CD14-positive monocyte (primary cell): ENCODE measurements at regions not wholly inside any gene's neighbourhood (a gene's known extent, or its start where the extent isn't known, plus 50 kb on each side); places are given as distances from the start of the nearest gene placed in this dataset.
A peak's percentile ranks its signal among the peaks of the same experiment; 100 is the strongest.

Experiments
- DNase-seq, 3 donors: peaks; one replicate each; pipeline ENCODE4 v3.0.0-alpha.2; 2011 to 2022
- H2AFZ ChIP-seq: 2 replicates; pipeline ENCODE4 v1.6.0; 2012; ENCODE audit warnings: mild to moderate bottlenecking, low read depth, low read length, inconsistent platforms; ENCODE audit not compliant: insufficient read depth, poor library complexity, severe bottlenecking
- H3K27ac ChIP-seq, 2 donors: 1 replicate in 1 of 2; 2 replicates in 1 of 2; pipeline ENCODE4 v1.5.1; 2012 to 2013; ENCODE audit warnings: low read length in 2 of 2, control low read depth in 1 of 2, inconsistent platforms in 1 of 2, low read depth in 1 of 2, mild to moderate bottlenecking in 1 of 2
- H3K27me3 ChIP-seq, 2 donors: one replicate each; pipeline versions ENCODE4 v1.6.0 to v1.6.1; 2011 to 2013; ENCODE audit warnings: low read length in 2 of 2; ENCODE audit not compliant: control insufficient read depth in 2 of 2, insufficient read depth in 2 of 2
- H3K36me3 ChIP-seq, 2 donors: replicated peaks in 1 of 2; 1 replicate in 1 of 2; 2 replicates in 1 of 2; pipeline versions ENCODE4 v1.5.1 to v1.6.1; 2012 to 2013; ENCODE audit warnings: low read length in 2 of 2, control low read depth in 1 of 2, inconsistent platforms in 1 of 2, mild to moderate bottlenecking in 1 of 2; ENCODE audit not compliant: insufficient read depth in 2 of 2, control insufficient read depth in 1 of 2
- H3K4me1 ChIP-seq, 2 donors: 1 replicate in 1 of 2; 2 replicates in 1 of 2; pipeline versions ENCODE4 v1.5.1 to v1.6.1; 2012 to 2013; ENCODE audit warnings: low read length in 2 of 2, control low read depth in 1 of 2, inconsistent platforms in 1 of 2, mild to moderate bottlenecking in 1 of 2, moderate library complexity in 1 of 2; ENCODE audit not compliant: insufficient read depth in 2 of 2, control insufficient read depth in 1 of 2
- H3K4me2 ChIP-seq: replicated peaks from 2 replicates; pipeline ENCODE3; 2012; ENCODE audit warnings: low read length, moderate library complexity, mild to moderate bottlenecking; ENCODE audit not compliant: poor library complexity, severe bottlenecking; ENCODE audit errors: extremely low read depth
- H3K4me3 ChIP-seq, 3 experiments: fragments of 200-600 bp in 1 of 3; sonication (generic) in 1 of 3; replicated peaks in 1 of 3; 1 replicate in 2 of 3; 2 replicates in 1 of 3; pipeline ENCODE4 v1.5.1; 2011 to 2013; ENCODE audit warnings: low read length in 3 of 3, mild to moderate bottlenecking in 3 of 3, control low read depth in 2 of 3, low read depth in 2 of 3, inconsistent platforms in 1 of 3, moderate library complexity in 1 of 3
- H3K79me2 ChIP-seq: 2 replicates; pipeline ENCODE4 v1.6.0; 2012; ENCODE audit warnings: mild to moderate bottlenecking, control low read depth, inconsistent platforms, low read length, moderate library complexity; ENCODE audit not compliant: insufficient read depth
- H3K9ac ChIP-seq: 2 replicates; pipeline ENCODE4 v1.6.0; 2017; ENCODE audit warnings: low read length, mild to moderate bottlenecking; ENCODE audit not compliant: insufficient read depth, poor library complexity, severe bottlenecking
- H3K9me3 ChIP-seq, 2 donors: replicated peaks in 1 of 2; 1 replicate in 1 of 2; 2 replicates in 1 of 2; pipeline versions ENCODE4 v1.5.1 to v1.6.1; 2012 to 2013; ENCODE audit warnings: low read length in 2 of 2, control low read depth in 1 of 2; ENCODE audit not compliant: control insufficient read depth in 1 of 2, insufficient read depth in 1 of 2
- H4K20me1 ChIP-seq: 2 replicates; pipeline ENCODE4 v1.6.0; 2012; ENCODE audit warnings: mild to moderate bottlenecking, low read length, control low read depth, moderate library complexity; ENCODE audit not compliant: insufficient read depth
- H3K27ac Mint-ChIP-seq, 7 donors: one replicate each; pipeline ENCODE4 v1.8.0; 2020; ENCODE audit warnings: mild to moderate bottlenecking in 7 of 7, mixed read lengths in 7 of 7, moderate library complexity in 6 of 7, inconsistent platforms in 2 of 7
- H3K27me3 Mint-ChIP-seq, 3 donors: one replicate each; pipeline ENCODE4 v1.8.0; 2021 to 2022; ENCODE audit warnings: low read depth in 3 of 3, mild to moderate bottlenecking in 3 of 3, mixed read lengths in 3 of 3, moderate library complexity in 3 of 3, inconsistent platforms in 1 of 3
- H3K36me3 Mint-ChIP-seq, 2 donors: one replicate each; pipeline ENCODE4 v1.8.0; 2020; ENCODE audit warnings: mixed read lengths in 2 of 2, inconsistent platforms in 1 of 2, mild to moderate bottlenecking in 1 of 2
- H3K4me1 Mint-ChIP-seq: one replicate; pipeline ENCODE4 v1.8.0; 2020; ENCODE audit warnings: mild to moderate bottlenecking, mixed read lengths
- H3K4me3 Mint-ChIP-seq, 2 donors: one replicate each; pipeline ENCODE4 v1.8.0; 2020; ENCODE audit warnings: mild to moderate bottlenecking in 2 of 2, mixed read lengths in 2 of 2, moderate library complexity in 1 of 2
- H3K9me3 Mint-ChIP-seq, 7 donors: one replicate each; pipeline ENCODE4 v1.8.0; 2020 to 2022; ENCODE audit warnings: mixed read lengths in 7 of 7, mild to moderate bottlenecking in 6 of 7, moderate library complexity in 6 of 7, inconsistent platforms in 2 of 7
- WGBS: methylation state at CpG from one replicate; pipeline ENCODE4 v1.1.5; 2013; ENCODE audit warnings: missing lambda C conversion rate; ENCODE audit not compliant: insufficient coverage; 5-methylcytosine and 5-hydroxymethylcytosine counted together
- intact Hi-C, 2 donors: fragments of 100-400 bp; cut with micrococcal nuclease; formaldehyde crosslinking; loops; one replicate each; pipeline versions ENCODE4 v1.15.0 to v1.15.1; 2023
- TF ChIP-seq, protein P1 (sequence below): fragments of 200-600 bp; IDR thresholded peaks from one replicate; pipeline ENCODE4 v1.8.0; 2022; ENCODE audit warnings: antibody characterized with exemption, mild to moderate bottlenecking

DNA sequence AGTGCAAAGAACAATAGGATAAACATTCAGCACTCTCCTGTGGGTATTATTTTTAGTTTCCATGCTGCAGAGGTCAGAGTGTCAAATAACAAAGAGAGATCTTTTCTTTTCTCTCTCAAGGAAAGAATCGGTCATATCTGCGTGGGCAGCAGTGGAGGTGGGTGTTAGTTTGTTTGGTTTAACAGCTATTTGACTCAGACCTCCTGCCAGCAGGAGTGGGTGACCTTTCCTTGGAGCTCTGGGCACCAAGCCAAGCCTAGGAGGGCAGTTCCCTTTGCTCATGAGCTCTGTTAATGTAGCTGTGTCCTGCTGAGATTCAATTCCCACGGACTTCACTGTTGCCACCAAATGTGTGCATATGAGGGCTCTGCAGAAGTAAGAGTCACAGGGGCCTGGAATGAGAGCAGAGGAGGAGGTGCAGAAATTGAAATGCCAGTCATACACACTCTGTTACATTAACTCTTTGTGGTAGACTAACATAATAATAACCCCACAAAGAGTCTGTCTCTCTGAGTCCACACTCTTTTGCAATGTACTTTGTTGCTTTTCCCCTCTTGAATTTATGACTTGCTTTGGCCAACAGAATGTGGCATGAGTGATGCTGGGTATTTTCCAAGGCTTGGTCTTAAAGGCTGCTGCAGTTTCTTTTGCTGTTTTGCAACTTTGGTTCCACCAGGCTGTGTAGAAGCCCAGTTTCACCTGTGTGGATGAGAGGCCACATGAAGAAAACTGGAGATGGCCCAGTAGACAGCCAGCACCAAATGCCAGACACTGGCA, 76.0 kb upstream of the GRK3 start:
- no peak for DNase-seq
- WGBS = no CpG with 5 or more reads among the region's 3 CpGs
- H3K27me3 ChIP-seq = peaks cover 0 to under 1% of the 10 kb centered on the region in 2 donors
- peaks cover 0 to 2% (median 1%) of the 10 kb centered on the region in 7 donors for H3K9me3 Mint-ChIP-seq
- H3K27ac Mint-ChIP-seq = peak overlapping the region in 1 of 7 donors; percentile 33
- peaks cover 18 to 19% of the 10 kb centered on the region in 2 donors for H3K4me1 ChIP-seq
- no peaks in the 10 kb centered on the region for H3K9me3 ChIP-seq
- peaks cover 3 to 4% (median 3%) of the 10 kb centered on the region in 3 donors for H3K27me3 Mint-ChIP-seq
- no peak overlapping the region for H3K4me3 Mint-ChIP-seq
- H3K36me3 ChIP-seq = peaks cover 14 to 16% of the 10 kb centered on the region in 2 donors
- H3K36me3 Mint-ChIP-seq = peaks cover 27 to 34% of the 10 kb centered on the region in 2 donors
- TF ChIP-seq, protein P1, sequence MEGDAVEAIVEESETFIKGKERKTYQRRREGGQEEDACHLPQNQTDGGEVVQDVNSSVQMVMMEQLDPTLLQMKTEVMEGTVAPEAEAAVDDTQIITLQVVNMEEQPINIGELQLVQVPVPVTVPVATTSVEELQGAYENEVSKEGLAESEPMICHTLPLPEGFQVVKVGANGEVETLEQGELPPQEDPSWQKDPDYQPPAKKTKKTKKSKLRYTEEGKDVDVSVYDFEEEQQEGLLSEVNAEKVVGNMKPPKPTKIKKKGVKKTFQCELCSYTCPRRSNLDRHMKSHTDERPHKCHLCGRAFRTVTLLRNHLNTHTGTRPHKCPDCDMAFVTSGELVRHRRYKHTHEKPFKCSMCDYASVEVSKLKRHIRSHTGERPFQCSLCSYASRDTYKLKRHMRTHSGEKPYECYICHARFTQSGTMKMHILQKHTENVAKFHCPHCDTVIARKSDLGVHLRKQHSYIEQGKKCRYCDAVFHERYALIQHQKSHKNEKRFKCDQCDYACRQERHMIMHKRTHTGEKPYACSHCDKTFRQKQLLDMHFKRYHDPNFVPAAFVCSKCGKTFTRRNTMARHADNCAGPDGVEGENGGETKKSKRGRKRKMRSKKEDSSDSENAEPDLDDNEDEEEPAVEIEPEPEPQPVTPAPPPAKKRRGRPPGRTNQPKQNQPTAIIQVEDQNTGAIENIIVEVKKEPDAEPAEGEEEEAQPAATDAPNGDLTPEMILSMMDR = no peak
- peaks cover 6% of the 10 kb centered on the region for H4K20me1 ChIP-seq
- no peaks in the 10 kb centered on the region for H3K79me2 ChIP-seq
- no peak overlapping the region for H3K27ac ChIP-seq
- H3K4me3 ChIP-seq = no peak overlapping the region
- H3K4me2 ChIP-seq = no peak overlapping the region
- H3K4me1 Mint-ChIP-seq = peaks cover 19% of the 10 kb centered on the region
- intact Hi-C loops = no loop called here
- no peak overlapping the region for H3K9ac ChIP-seq
- H2AFZ ChIP-seq = no peak overlapping the region

GRCh38 chr22:25489947-25490346, 74.5 kb upstream of the GRK3 start:
- H3K4me1 ChIP-seq = peaks cover 33 to 34% of the 10 kb centered on the region in 2 donors
- Mint-ChIP-seq H3K9me3 (peaks cover 0 to 2% (median 2%) of the 10 kb centered on the region in 7 donors), H3K4me3 (no peak overlapping the region), H3K36me3 (peaks cover 19 to 22% of the 10 kb centered on the region in 2 donors), H3K27me3 (peaks cover 8 to 12% (median 8%) of the 10 kb centered on the region in 3 donors), H3K4me1 (peaks cover 34% of the 10 kb centered on the region), H3K27ac (no peak overlapping the region)
- peaks cover under 1 to 3% of the 10 kb centered on the region in 2 donors for H3K36me3 ChIP-seq
- H2AFZ ChIP-seq = no peak overlapping the region
- H3K4me3 ChIP-seq = no peak overlapping the region
- no peak overlapping the region for H3K4me2 ChIP-seq
- H3K9ac ChIP-seq = no peak overlapping the region
- TF ChIP-seq, protein P1 = no peak
- intact Hi-C loops = no loop called here
- no peak for DNase-seq
- H4K20me1 ChIP-seq = peaks cover 6% of the 10 kb centered on the region
- H3K9me3 ChIP-seq = no peaks in the 10 kb centered on the region
- H3K27ac ChIP-seq = no peak overlapping the region
- WGBS = no CpG with 5 or more reads among the region's 1 CpG
- no peaks in the 10 kb centered on the region for H3K79me2 ChIP-seq
- H3K27me3 ChIP-seq = peaks cover 0 to 5% of the 10 kb centered on the region in 2 donors
